Loucy (cell line): ENCODE measurements at regions not wholly inside any gene's neighbourhood (a gene's known extent, or its start where the extent isn't known, plus 50 kb on each side); places are given as distances from the start of the nearest gene placed in this dataset.

Experiments used
- CTCF ChIP-seq: fragments of 200-600 bp; sonication (generic); conservative IDR thresholded peaks from 2 replicates; pipeline ENCODE4 v1.5.1; 2014; ENCODE audit warnings: mild to moderate bottlenecking, antibody characterized with exemption, low read length
- EZH2phosphoT487 ChIP-seq: fragments of 200-600 bp; IDR thresholded peaks from 2 replicates; pipeline ENCODE4 v1.6.1; 2018; ENCODE audit warnings: antibody characterized with exemption, mild to moderate bottlenecking, moderate library complexity, borderline replicate concordance

DNA sequence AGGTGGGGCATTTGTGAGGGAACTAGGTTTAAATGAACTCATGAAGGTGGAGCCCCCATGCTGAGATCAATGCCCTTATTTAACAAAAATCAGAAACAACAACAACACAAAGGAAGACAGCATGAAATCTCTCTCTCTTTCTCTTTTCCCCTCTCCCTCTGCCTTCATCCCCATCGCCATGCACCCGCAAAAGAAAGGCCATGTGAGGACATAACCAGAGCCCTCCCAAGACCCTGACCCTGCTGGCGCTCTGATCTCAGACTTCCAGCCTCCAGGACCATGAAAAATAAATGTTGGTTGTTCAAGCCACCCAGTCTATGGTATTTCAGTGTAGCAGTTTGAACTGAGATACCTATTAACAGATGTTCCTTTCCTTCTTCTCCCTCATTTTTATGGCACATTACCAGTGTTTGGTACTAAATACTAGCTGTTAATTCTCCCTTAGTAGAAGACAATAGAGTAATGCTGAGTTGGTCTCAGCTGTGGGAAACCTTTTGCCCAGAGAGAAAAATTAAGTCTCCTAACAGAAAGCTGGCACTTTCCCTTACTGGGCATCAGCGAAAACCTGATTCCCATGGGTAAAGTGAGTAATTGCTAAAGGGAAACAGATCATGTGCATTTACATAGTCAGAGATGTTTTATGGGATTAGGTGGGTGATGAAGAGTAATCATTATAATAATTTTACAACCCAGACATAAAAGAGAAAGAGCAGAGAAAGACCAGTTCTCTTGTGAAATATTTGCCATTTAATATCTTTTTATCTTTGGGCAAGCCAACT lies 264.0 kb upstream of the PLEKHG7 start:
- TF ChIP-seq CTCF (no peak), EZH2phosphoT487 (no peak)
